Endothelial cell of hepatic sinusoid (primary cell): ENCODE measurements at regions not wholly inside any gene's neighbourhood (a gene's known extent, or its start where the extent isn't known, plus 50 kb on each side); places are given as distances from the start of the nearest gene placed in this dataset.
"Not testable (repeated sequence)": the region's sequence is repeated elsewhere in the genome, so short reads cannot be mapped to it uniquely, and the experiment has no call there.

ENCODE experiments used
- in situ Hi-C: cut with HindIII; loops from 2 replicates; pipeline ENCODE4 v1.10.0; 2017; ENCODE audit warnings: low sequenced_read_pairs

- in situ Hi-C loops: not testable (repeated sequence)
Observed at GRCh38 chr1:219863816-219864215, 64.5 kb downstream of the SLC30A10 start.

GRCh38 chr1:219862366-219862765 is 66.0 kb downstream of the SLC30A10 start:
- in situ Hi-C loops: no loop called here

- in situ Hi-C loops: no loop called here
Observed at GRCh38 chr1:219858980-219859379, 69.4 kb downstream of the SLC30A10 start.

GRCh38 chr1:219847215-219847855 is 81.0 kb downstream of the SLC30A10 start:
- in situ Hi-C loops: no loop called here

- in situ Hi-C loops: not testable (repeated sequence)
Observed at GRCh38 chr1:219839595-219839994, 88.8 kb downstream of the SLC30A10 start.

- in situ Hi-C loops: no loop called here
Observed at GRCh38 chr1:219837994-219838294, 90.4 kb downstream of the SLC30A10 start.

DNA sequence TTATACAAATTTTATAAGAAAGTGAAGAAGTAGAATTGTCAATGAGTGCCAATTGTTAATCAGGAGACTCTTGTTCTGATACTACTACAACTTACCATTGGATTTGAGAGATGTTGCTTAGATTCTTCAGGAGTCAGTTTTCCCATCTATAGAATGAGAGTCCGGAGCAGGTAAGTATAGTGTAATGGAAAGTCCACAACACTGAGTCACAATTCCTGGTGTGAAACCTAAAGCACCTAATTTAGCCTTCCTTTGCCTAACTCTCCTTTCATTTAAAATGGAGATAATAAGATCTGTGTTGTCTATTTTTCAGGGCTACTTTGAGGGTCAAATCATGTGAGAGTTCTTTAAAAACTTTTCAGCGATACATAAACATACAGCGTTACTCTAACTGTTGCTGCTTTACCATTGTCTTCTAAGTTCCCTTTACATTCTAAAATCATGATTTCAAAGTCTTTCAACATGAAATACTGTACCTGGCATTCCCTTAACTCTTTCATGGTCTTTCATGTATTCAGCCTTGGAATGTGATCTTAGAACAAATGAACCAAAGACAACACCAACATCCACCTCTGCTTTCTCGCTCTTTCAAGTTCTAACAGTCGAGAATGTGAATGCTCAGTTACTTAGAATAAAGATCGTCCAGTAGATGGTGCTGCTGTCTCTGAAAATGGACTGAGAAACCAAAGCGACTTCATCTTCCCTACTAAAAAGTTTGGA is 90.9 kb downstream of the SLC30A10 start:
- in situ Hi-C loops: no loop called here

GRCh38 chr1:219834314-219834917 is 93.9 kb downstream of the SLC30A10 start:
- in situ Hi-C loops: no loop called here

- in situ Hi-C loops: no loop called here
Observed at GRCh38 chr1:219833214-219833815, 95.0 kb downstream of the SLC30A10 start.

- in situ Hi-C loops: no loop called here
Observed at GRCh38 chr1:219826290-219826689, 102.1 kb downstream of the SLC30A10 start.

DNA sequence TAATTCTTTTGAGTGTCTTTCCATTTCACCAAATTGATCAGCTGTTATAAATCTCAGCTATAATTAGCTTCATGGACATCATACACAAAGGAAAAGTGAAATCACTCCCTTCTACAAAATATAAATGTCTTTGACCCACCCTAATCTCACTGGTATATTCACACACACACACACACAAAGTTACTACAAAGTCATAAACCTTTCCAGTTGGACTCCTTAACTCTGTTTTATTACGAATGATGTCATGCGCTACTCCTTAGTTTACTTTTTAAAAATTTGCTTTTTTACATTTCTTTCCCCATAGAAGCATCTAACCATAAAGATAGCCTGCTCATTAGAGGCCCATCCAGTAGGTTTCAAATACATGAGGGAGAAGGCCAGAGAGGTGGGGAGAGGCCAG is 103.0 kb downstream of the SLC30A10 start:
- in situ Hi-C loops: no loop called here

DNA sequence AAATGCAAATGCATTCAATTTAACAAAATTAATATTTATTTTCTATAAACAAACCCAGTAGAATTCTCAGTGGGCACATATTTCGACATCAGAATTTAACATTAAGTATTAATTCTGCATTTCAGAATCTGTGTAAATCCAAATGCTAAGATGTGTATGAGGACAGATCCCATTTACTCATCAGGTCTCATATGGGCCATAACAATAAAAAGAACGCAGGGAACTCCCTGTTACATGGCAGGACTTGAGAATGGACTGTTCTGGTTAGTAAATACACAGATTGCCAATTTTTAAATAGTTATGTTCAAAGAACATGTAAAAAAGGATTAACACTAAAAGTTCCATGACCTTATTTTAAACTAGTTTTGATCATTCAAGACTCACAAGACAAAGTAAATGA is 104.0 kb downstream of the SLC30A10 start:
- in situ Hi-C loops: no loop called here

GRCh38 chr1:219820551-219820950 is 107.8 kb downstream of the SLC30A10 start:
- in situ Hi-C loops: no loop called here

- in situ Hi-C loops: no loop called here
Observed at GRCh38 chr1:219817914-219818313, 110.4 kb downstream of the SLC30A10 start.

DNA sequence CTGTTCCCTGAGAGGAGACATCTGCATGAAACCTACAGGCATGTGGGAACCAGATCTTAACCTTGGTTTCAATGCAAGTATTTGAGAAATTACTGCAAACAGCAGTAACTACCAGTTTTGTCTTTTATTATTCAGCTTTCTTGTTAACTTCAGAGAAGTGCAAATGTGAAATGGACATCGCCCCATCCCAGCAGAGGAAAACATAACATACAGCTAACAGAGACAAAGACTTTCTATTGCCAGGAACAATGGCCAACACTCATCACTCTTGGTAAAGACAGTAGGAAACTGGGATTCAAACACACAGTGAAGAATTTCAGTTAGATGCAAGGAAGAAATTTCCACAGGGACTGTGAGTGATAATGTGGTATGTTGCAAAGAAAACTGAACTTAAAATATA is 115.1 kb downstream of the SLC30A10 start:
- in situ Hi-C loops: no loop called here

DNA sequence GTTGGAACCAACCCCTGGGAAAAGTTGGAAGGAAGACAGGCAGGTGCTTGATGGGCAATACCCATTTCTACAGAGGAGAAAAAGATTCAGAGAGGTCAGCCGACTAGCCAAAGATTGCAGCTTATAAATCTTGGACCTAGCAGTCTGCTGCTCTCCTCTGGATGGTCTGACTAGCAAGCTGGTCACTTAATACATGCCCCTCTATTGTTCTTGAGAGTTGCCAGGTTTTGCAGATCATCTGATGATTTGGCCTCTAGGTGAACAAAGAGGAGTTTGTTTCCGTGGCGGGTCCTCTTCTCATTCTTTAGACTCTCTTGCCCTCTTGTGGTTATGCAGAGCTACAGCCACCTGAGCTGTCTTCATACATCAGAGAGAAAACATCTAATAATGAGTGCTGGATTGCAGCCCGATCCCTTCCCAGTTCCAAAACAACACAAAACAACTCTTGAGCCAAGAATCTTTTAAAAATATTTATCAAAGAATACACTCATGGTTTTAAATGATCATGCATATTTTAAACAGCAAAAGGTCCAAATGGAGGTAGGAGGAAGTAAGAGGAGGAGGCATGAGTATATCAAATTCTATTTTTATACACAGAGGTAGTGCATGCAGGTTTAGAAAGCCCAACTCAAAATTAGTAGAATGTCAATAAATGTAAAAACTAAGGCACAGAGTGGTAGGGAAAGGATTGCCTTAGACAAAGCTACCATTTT is 115.7 kb downstream of the SLC30A10 start:
- in situ Hi-C loops: no loop called here

- in situ Hi-C loops: no loop called here
Observed at GRCh38 chr1:219812086-219812485, 116.3 kb downstream of the SLC30A10 start.

DNA sequence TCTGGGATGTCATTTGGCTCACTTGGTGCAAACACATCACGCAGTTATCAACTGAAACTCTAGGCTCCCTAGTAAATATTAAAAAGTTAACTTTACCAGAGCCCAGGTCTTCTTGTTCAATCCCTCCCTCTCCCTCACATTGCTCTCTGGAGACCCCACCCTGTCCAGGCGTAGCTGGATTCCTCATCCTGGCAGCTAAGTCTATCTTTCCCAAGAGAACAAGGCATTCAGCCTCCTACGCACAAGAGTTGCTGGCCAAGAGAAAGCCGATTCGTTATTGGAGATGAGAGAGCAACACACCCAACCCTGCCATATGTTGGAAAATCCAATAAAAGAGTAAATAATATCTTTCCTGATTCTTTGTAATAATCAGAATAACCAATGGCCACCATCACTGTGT is 117.9 kb downstream of the SLC30A10 start:
- in situ Hi-C loops: no loop called here

GRCh38 chr1:219808790-219809189 is 119.6 kb downstream of the SLC30A10 start:
- in situ Hi-C loops: no loop called here

- in situ Hi-C loops: no loop called here
Observed at GRCh38 chr1:219806642-219807041, 121.7 kb downstream of the SLC30A10 start.

- in situ Hi-C loops: no loop called here
Observed at GRCh38 chr1:219806020-219806419, 122.3 kb downstream of the SLC30A10 start.
